Stimulated activated naive CD8-positive, alpha-beta T cell treated with anti-CD3 and anti-CD28 coated beads, Interleukin-15, Interleukin-2, amounts not matched to agents 100 ng/mL and 50 ng/mL, for 24 hours (primary cell): ENCODE measurements at regions not wholly inside any gene's neighbourhood (a gene's known extent, or its start where the extent isn't known, plus 50 kb on each side); places are given as distances from the start of the nearest gene placed in this dataset.
"Not testable (repeated sequence)": the region's sequence is repeated elsewhere in the genome, so short reads cannot be mapped to it uniquely, and the experiment has no call there.

Source experiments
- H3K27ac Mint-ChIP-seq: one replicate; pipeline ENCODE4 v1.8.0; 2021; ENCODE audit warnings: mild to moderate bottlenecking, mixed read lengths
- H3K27me3 Mint-ChIP-seq: one replicate; pipeline ENCODE4 v1.8.0; 2021; ENCODE audit warnings: mixed read lengths
- H3K36me3 Mint-ChIP-seq: one replicate; pipeline ENCODE4 v1.8.0; 2021; ENCODE audit warnings: low read depth, mixed read lengths
- H3K4me1 Mint-ChIP-seq: one replicate; pipeline ENCODE4 v1.8.0; 2021; ENCODE audit warnings: low read depth, mixed read lengths
- H3K4me3 Mint-ChIP-seq: one replicate; pipeline ENCODE4 v1.8.0; 2021; ENCODE audit warnings: mild to moderate bottlenecking, mixed read lengths
- H3K9me3 Mint-ChIP-seq: one replicate; pipeline ENCODE4 v1.8.0; 2021; ENCODE audit warnings: mixed read lengths

DNA sequence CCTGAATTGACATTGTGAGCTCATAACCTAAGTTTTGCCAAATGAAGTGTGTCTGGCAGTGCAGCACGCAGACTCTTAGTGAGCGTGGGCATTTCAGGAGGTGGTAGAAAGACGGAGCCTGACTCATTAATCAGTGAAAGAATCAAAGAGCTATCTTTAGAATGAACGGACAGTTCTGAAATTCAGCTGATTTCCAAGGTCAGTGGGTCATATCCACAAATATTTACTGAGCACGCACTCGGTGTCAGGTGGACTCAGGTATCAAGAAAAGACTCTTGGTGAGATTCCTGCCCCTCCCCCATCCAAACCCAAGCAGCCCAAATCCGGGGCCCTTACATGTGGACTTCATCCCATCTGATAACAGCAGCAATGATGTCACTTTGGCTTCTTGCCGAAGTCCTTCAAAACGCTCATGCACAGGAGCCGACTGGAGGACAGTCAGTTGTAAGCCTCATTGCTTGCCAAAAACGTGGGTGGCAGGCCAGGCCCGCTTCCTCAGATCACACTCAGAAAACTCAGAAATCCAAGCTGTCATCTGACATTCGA, 185.8 kb downstream of the HS3ST3A1 start:
- Mint-ChIP-seq H3K9me3 (no peaks in the 10 kb centered on the region), H3K27ac (no peak overlapping the region), H3K27me3 (peaks cover 8% of the 10 kb centered on the region), H3K36me3 (no peaks in the 10 kb centered on the region), H3K4me1 (no peaks in the 10 kb centered on the region), H3K4me3 (no peak overlapping the region)

DNA sequence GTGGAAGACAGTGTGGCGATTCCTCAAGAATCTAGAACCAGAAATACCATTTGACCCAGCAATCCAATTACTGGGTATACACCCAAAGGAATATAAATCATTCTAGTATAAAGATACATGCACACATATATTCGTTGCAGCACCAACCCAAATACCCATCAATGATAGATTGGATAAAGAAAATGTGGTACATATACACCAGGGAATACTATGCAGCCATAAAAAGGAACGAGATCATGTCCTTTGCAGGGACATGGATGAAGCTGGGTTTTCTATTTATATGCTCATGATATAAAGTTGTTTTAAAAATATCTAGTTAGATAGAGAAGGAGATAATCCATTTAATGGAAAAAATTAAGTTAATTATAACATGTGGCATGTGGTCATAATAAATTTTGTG, 186.5 kb downstream of the HS3ST3A1 start:
- not testable (repeated sequence) for H3K27ac Mint-ChIP-seq, H3K4me1 Mint-ChIP-seq, H3K9me3 Mint-ChIP-seq, H3K36me3 Mint-ChIP-seq, H3K27me3 Mint-ChIP-seq, H3K4me3 Mint-ChIP-seq

DNA sequence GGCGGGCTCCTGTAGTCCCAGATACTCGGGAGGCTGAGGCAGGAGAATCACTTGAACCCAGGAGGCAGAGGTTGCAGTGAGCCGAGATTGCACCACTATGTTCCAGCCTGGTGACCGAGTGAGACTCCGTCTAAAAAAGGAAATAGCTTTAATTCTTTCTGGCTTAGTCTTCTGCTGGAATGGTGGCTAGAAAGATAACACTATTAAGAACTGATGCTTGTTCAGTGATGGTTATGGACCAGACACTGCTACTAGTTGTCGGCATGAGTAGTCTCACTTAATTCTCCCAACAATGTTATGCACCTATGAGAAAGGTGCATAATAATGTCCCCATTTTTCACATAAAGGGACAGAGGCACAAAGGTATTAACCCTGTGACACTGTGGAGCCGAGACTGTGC, 188.7 kb downstream of the HS3ST3A1 start:
- Mint-ChIP-seq H3K4me3 (no peak overlapping the region), H3K4me1 (no peaks in the 10 kb centered on the region), H3K27ac (no peak overlapping the region), H3K36me3 (no peaks in the 10 kb centered on the region), H3K27me3 (peaks cover 4% of the 10 kb centered on the region), H3K9me3 (no peaks in the 10 kb centered on the region)

DNA sequence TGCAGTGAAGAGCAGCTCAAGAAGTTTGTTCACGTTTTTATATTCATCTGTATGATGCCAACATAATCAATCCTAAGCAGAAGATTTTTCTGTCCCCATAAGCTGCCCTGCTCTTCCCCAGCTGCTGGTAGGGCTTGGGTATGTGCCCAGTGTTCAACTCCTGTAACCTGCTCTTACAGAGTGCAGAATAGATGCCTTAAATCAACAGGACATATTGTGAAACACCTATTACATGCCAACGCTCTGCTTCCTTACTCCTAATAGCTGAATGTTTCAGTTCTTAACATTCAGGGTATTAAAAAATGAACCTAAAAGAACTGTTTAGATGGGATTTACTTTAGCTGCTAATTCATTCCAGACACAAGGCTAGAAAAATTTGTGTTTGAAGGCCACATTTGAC, 190.9 kb downstream of the HS3ST3A1 start:
- no peak overlapping the region for H3K4me3 Mint-ChIP-seq
- H3K36me3 Mint-ChIP-seq = no peaks in the 10 kb centered on the region
- peaks cover 6% of the 10 kb centered on the region for H3K27me3 Mint-ChIP-seq
- H3K9me3 Mint-ChIP-seq = no peaks in the 10 kb centered on the region
- H3K27ac Mint-ChIP-seq = no peak overlapping the region
- H3K4me1 Mint-ChIP-seq = no peaks in the 10 kb centered on the region

DNA sequence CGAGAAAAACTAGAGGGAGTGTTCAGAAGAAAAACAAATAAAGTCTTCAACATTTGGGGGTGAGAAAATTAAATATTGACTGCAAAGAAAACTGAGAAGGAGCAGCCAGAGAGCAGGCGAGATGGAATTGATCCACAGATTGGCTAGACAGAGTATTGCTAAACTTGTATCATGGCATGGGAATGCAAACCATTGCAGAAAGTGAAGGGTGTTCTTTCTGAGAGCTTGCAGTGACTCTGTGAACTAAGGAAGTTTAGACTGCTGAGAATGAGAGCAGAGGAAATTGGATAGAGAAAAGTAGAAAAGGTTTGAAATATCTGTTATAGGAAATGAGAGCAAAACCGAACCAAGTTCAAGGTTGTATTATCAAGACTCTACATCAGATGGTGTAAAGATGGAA, 191.5 kb downstream of the HS3ST3A1 start:
- H3K36me3 Mint-ChIP-seq = no peaks in the 10 kb centered on the region
- no peak overlapping the region for H3K4me3 Mint-ChIP-seq
- H3K27me3 Mint-ChIP-seq = peaks cover 5% of the 10 kb centered on the region

DNA sequence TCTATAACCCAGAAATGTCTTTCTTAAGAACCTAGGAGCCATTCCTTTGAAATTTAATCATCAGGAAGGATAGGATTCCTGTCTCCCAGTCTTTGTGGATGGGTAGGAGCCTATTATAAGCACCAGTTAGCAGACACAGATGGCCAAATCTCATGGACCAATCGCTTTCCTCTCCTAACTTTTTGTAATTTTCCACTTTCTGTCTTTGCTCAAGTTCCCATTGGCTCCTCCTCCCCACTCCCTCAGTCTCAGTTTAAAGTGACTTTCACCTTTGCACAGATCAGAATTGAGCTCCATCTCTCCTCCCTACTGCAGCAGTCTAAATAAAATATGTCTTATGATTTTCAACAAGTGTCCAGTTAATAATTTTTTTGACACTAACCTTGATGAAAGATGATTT, 192.3 kb downstream of the HS3ST3A1 start:
- peaks cover 5% of the 10 kb centered on the region for H3K27me3 Mint-ChIP-seq
- H3K4me1 Mint-ChIP-seq = no peaks in the 10 kb centered on the region
- no peaks in the 10 kb centered on the region for H3K36me3 Mint-ChIP-seq
- H3K9me3 Mint-ChIP-seq = no peaks in the 10 kb centered on the region
- no peak overlapping the region for H3K27ac Mint-ChIP-seq
- H3K4me3 Mint-ChIP-seq = no peak overlapping the region

More for the DNA sequence above, 191.5 kb downstream of the HS3ST3A1 start:
- H3K27ac Mint-ChIP-seq = no peak overlapping the region
- H3K9me3 Mint-ChIP-seq = no peaks in the 10 kb centered on the region
- no peaks in the 10 kb centered on the region for H3K4me1 Mint-ChIP-seq

DNA sequence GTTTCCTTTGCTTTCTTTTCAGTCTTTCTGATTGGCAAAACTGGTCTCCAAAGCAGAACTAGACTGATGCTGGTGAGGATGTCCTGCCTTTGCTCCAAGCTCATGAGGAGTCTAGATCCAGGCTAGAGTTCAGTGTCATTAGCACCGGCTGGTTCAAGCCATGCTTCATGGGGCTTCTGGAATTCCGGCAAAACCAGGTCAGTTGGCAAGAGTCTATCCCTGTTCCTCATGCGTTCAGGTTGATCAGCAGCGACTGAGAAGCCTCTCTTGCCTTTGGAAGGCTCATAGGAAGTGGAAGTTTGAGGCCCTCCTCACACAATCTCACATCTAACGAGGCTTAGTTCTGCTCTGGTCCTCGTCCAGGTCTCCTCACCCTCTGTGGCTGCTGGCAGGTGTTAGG, 194.3 kb downstream of the HS3ST3A1 start:
- Mint-ChIP-seq H3K27ac (no peak overlapping the region), H3K9me3 (no peaks in the 10 kb centered on the region), H3K4me1 (no peaks in the 10 kb centered on the region), H3K27me3 (peaks cover 8% of the 10 kb centered on the region), H3K36me3 (no peaks in the 10 kb centered on the region), H3K4me3 (no peak overlapping the region)

DNA sequence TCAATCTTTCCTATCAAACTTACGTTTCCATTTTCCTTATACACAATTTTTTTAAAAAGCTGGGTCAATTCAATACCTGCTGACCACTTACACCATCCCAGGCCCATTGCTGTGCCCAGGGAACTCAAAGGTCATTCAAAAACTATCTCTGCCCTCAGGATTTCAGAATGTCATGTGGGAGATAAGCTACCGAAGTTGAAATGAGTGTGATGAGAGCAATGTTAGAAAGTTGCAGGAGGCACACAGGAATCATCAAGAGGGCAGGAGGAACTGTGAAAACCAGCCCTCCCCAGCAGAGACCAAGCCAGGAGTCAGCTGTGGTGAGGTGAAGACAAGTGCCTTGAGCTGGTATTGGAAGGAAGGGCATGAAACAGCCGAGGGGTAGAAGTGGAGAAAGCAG, 195.9 kb downstream of the HS3ST3A1 start:
- no peak overlapping the region for H3K27ac Mint-ChIP-seq
- no peaks in the 10 kb centered on the region for H3K4me1 Mint-ChIP-seq
- peaks cover 13% of the 10 kb centered on the region for H3K27me3 Mint-ChIP-seq
- no peak overlapping the region for H3K4me3 Mint-ChIP-seq
- no peaks in the 10 kb centered on the region for H3K36me3 Mint-ChIP-seq
- peaks cover 4% of the 10 kb centered on the region for H3K9me3 Mint-ChIP-seq

DNA sequence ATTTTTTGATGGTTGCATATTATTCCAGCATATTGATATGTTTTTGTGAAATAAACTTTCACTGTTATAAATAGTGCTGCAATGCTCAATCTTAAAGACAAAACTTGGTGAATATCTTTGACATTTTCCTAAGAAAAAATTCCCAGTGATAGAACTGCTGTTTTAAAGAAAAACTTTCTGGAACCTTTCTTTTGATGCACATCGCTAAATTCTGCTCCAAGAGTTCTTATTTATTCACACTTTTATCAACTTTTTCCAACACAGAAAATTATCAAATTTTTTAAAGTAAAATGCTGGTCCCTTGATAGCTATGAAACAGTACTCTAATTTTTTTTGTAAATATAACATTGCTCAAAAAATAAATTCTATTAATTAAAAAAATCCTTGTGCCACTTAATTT, 196.6 kb downstream of the HS3ST3A1 start:
- Mint-ChIP-seq H3K9me3 (peaks cover 7% of the 10 kb centered on the region), H3K36me3 (no peaks in the 10 kb centered on the region), H3K27me3 (peaks cover 13% of the 10 kb centered on the region), H3K4me3 (no peak overlapping the region), H3K27ac (no peak overlapping the region), H3K4me1 (no peaks in the 10 kb centered on the region)

DNA sequence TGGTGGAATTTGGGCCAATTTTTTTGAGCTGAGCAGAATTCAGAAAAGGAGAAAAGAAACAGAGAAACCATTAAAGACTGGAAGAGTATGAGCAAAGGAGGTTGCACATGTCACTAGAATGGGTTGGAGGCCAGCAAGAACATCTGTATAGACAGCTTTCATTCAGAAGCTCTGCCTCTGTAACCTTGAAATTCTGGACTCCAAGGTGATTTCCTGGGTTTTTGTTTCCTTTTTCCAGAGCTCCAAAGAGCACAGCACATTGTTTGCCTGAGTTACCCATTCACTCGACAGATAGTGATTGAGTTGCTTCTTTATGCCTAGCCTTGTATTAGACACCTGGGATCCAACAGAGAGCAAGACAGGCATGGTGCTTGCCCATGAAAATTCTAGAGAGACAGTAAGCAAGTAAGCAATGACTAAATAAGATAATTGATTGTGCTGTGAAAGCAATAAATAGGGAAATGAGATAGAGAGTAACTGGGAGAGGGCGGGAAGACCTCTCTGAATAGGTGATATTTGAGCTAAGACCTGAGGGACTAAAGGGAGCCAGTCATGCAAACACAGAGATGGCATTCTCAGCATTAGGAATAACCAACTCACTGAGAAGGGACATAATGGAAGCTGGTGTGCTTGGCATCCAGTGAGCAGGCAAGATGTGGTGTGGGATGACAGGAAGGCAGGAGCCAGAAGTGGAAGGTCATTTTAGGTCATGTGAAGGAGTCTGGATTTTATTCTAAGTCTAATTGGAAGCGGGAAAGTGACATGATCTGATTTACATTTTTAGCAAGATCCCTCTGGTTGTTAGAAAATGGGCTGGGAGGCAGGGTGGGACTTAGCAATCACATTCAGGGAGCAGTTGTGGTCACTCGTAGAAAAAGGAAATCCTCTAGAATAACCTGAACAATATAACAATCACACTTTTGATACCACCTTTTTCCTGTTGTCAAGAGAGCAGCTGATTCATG, 197.5 kb downstream of the HS3ST3A1 start:
- Mint-ChIP-seq H3K4me3 (no peak overlapping the region), H3K27ac (no peak overlapping the region)

DNA sequence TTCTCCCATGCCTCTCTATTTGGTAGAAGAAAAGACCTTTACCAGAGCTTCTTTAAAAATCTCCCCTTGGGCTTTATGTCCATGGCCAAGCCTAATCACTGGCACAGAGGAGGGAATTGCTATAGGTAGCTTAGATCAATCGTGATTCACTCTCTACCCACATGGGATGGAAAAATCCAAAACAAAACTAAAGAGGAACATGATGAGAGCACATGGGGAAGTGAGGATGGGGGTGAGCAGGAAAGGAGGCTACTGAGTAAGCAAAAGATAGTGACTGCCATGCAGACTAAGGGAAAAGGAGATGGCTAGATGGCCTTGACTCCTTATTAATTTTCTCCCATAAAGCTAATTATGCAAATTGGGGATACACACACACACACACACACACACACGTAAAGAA, 201.2 kb downstream of the HS3ST3A1 start:
- H3K4me3 Mint-ChIP-seq = no peak overlapping the region
- H3K27ac Mint-ChIP-seq = no peak overlapping the region
- H3K9me3 Mint-ChIP-seq = peaks cover 7% of the 10 kb centered on the region
- no peaks in the 10 kb centered on the region for H3K36me3 Mint-ChIP-seq
- H3K27me3 Mint-ChIP-seq = peaks cover 8% of the 10 kb centered on the region
- no peaks in the 10 kb centered on the region for H3K4me1 Mint-ChIP-seq

More for the DNA sequence above, 197.5 kb downstream of the HS3ST3A1 start:
- H3K36me3 Mint-ChIP-seq = no peaks in the 10 kb centered on the region
- peaks cover 13% of the 10 kb centered on the region for H3K27me3 Mint-ChIP-seq
- H3K4me1 Mint-ChIP-seq = no peaks in the 10 kb centered on the region
- H3K9me3 Mint-ChIP-seq = peaks cover 7% of the 10 kb centered on the region

DNA sequence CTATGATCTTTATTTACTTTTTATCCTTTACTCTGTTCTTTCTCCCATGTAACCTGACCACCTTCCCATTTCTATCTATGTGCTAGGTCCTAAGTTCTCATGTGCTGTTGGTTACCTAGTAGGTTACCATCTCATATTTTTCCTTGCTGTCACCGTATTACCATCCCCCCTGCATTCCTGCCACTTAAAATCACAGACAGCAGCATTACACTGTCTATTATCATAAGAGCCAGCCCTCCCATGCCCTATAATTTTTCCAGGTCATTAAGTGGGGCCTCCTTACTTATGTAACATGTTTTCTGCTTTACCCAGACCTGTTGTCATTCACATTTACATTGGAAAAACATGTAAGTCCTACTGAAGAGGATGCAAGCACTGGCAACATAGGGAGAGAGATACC, 202.9 kb downstream of the HS3ST3A1 start:
- no peak overlapping the region for H3K27ac Mint-ChIP-seq
- peaks cover 8% of the 10 kb centered on the region for H3K27me3 Mint-ChIP-seq
- no peak overlapping the region for H3K4me3 Mint-ChIP-seq
- peaks cover 7% of the 10 kb centered on the region for H3K9me3 Mint-ChIP-seq
- H3K4me1 Mint-ChIP-seq = no peaks in the 10 kb centered on the region
- no peaks in the 10 kb centered on the region for H3K36me3 Mint-ChIP-seq

DNA sequence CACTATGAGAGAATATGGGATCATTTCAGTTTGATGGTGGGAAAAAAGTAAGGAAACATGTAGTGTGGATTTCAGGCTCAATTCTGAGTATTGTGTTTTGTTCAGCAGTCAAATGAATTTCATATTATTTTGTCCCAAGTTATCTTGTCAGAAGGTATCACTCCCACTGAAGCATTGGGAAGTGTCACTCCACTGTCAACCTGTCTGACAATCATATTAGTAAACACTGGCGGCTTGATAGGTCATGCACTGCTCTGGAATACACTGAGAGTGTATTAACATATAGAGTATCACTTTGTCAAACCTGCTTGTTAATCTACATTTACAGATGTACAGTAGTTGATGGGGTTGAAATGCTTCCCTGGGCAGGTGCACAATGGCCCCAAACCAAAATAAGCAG, 203.6 kb downstream of the HS3ST3A1 start:
- H3K4me3 Mint-ChIP-seq = no peak overlapping the region
- H3K27ac Mint-ChIP-seq = no peak overlapping the region
- H3K36me3 Mint-ChIP-seq = no peaks in the 10 kb centered on the region
- H3K27me3 Mint-ChIP-seq = peaks cover 7% of the 10 kb centered on the region
- peaks cover 7% of the 10 kb centered on the region for H3K9me3 Mint-ChIP-seq
- no peaks in the 10 kb centered on the region for H3K4me1 Mint-ChIP-seq

DNA sequence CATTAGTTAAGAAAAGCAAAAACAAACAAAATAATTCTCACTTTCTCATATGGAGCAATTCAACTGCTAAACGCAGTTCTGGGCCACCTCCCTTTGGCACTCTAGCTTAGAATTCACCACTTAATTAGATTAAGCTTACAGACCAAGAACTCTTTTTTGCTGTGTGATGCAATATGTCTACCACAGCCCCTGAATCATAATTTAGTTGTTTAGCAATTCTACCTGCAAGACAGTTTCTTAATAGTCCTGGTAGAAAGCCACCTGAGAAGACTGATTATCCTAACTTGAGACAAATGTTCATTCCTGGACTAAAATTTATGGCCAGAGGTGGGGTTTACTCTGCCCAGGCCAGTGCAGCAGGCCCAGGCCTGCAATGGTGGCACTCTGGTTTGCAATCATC, 205.9 kb downstream of the HS3ST3A1 start:
- H3K36me3 Mint-ChIP-seq = no peaks in the 10 kb centered on the region
- peaks cover 4% of the 10 kb centered on the region for H3K27me3 Mint-ChIP-seq
- H3K27ac Mint-ChIP-seq = no peak overlapping the region
- H3K9me3 Mint-ChIP-seq = peaks cover 3% of the 10 kb centered on the region
- H3K4me1 Mint-ChIP-seq = no peaks in the 10 kb centered on the region
- no peak overlapping the region for H3K4me3 Mint-ChIP-seq

DNA sequence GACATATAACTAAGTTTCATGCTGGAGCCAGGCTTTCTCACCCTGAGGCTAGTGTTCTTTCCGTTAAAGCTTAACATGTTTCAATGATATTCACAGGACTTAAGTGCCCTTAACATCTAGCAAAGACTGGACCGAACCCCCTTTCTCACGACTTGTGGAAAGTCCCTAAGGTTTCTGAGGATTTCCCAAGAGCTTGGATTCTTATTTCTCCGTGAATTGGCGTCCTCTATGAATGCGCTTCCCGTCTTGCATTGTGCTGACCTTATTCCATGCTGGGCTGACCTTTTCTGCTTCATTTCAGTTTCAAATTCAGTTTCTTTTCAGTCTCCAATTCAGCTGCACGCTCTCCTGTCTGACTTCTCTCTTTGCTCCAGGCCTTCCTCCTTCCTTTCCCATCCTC, 206.4 kb downstream of the HS3ST3A1 start:
- peaks cover under 1% of the 10 kb centered on the region for H3K9me3 Mint-ChIP-seq
- H3K4me3 Mint-ChIP-seq = no peak overlapping the region
- no peak overlapping the region for H3K27ac Mint-ChIP-seq
- H3K4me1 Mint-ChIP-seq = no peaks in the 10 kb centered on the region
- no peaks in the 10 kb centered on the region for H3K36me3 Mint-ChIP-seq
- peaks cover 4% of the 10 kb centered on the region for H3K27me3 Mint-ChIP-seq
